Gastrocnemius medialis (tissue), 4 donors: ENCODE measurements at regions not wholly inside any gene's neighbourhood (a gene's known extent, or its start where the extent isn't known, plus 50 kb on each side); places are given as distances from the start of the nearest gene placed in this dataset.

Experiments
- ATAC-seq, 2 donors: fragments of 150-250 bp; one replicate each; pipeline ENCODE4 v1.9.1; 2016
- DNase-seq, 2 donors: peaks; one replicate each; pipeline ENCODE4 v3.0.0-alpha.2; 2019
- H3K27ac ChIP-seq, 4 donors: fragments of 200-600 bp; sonication (generic); 1 replicate in 1 of 4; 2 replicates in 3 of 4; pipeline ENCODE4 v1.5.1; 2016 to 2018; ENCODE audit warnings: mild to moderate bottlenecking in 2 of 4, moderate library complexity in 1 of 4
- H3K27me3 ChIP-seq, 3 donors: fragments of 200-600 bp; sonication (generic) in 2 of 3; 1 replicate in 1 of 3; 2 replicates in 2 of 3; pipeline versions ENCODE4 v1.5.1 to v1.6.0; 2016 to 2019; ENCODE audit warnings: mild to moderate bottlenecking in 1 of 3, moderate library complexity in 1 of 3
- H3K36me3 ChIP-seq, 2 donors: fragments of 200-600 bp; sonication (generic) in 1 of 2; one replicate each; pipeline ENCODE4 v1.5.1; 2017 to 2018
- H3K4me1 ChIP-seq, 2 donors: fragments of 200-600 bp; sonication (generic) in 1 of 2; one replicate each; pipeline ENCODE4 v1.5.1; 2016 to 2017; ENCODE audit warnings: mild to moderate bottlenecking in 2 of 2
- H3K4me3 ChIP-seq, 4 donors: fragments of 200-600 bp; sonication (generic) in 3 of 4; 1 replicate in 1 of 4; 2 replicates in 3 of 4; pipeline ENCODE4 v1.5.1; 2016 to 2019; ENCODE audit warnings: mild to moderate bottlenecking in 2 of 4
- H3K9me3 ChIP-seq, 3 donors: fragments of 200-600 bp; sonication (generic) in 2 of 3; 1 replicate in 1 of 3; 2 replicates in 2 of 3; pipeline ENCODE4 v1.5.1; 2016 to 2019
- POLR2A ChIP-seq, 2 donors: fragments of 450-650 bp; IDR thresholded peaks; one replicate each; pipeline ENCODE4 v1.6.1; 2017; ENCODE audit warnings: antibody characterized with exemption in 2 of 2, mild to moderate bottlenecking in 2 of 2, moderate library complexity in 2 of 2
- in situ Hi-C, 4 donors: fragments of 200-750 bp; cut with MboI; loops; one replicate each; pipeline versions ENCODE4 v1.15.0 to v1.8.0; 2017; ENCODE audit warnings: low sequenced_read_pairs in 4 of 4
- intact Hi-C: fragments of 100-400 bp; cut with DNase I; formaldehyde crosslinking; loops from one replicate; pipeline ENCODE4 v1.15.1; 2023; ENCODE audit warnings: low total_unique reads
- TF ChIP-seq, protein P1 (sequence below), 5 experiments: fragments of 450-650 bp in 3 of 5; fragments of 200-600 bp in 2 of 5; sonication (generic) in 2 of 5; IDR thresholded peaks in 4 of 5; conservative IDR thresholded peaks in 1 of 5; 1 replicate in 4 of 5; 2 replicates in 1 of 5; pipeline ENCODE4 v1.5.1; 2016 to 2019; ENCODE audit warnings: antibody characterized with exemption in 5 of 5, mild to moderate bottlenecking in 3 of 5, moderate library complexity in 3 of 5

GRCh38 chr1:244224487-244225430, 173.7 kb downstream of the ZBTB18 start:
- intact Hi-C loops (no loop called here), in situ Hi-C loops (loop anchor here in 1 of 4 donors (25.0 kb wide), 1 partner anchor 162 kb away; the partner anchor contains the start of gene ZBTB18)
- Histone ChIP-seq H3K4me1 (no peaks in the 10 kb centered on the region), H3K4me3 (no peak overlapping the region), H3K9me3 (no peaks in the 10 kb centered on the region), H3K27me3 (no peaks in the 10 kb centered on the region), H3K27ac (no peak overlapping the region), H3K36me3 (no peaks in the 10 kb centered on the region)
- ATAC-seq, result peak in 1 of 2 donors; percentile 60
- peak; percentile 14 to 35 for DNase-seq
- TF ChIP-seq POLR2A (IDR thresholded peaks at IDR 0.05), result no peak
- TF ChIP-seq, protein P1, sequence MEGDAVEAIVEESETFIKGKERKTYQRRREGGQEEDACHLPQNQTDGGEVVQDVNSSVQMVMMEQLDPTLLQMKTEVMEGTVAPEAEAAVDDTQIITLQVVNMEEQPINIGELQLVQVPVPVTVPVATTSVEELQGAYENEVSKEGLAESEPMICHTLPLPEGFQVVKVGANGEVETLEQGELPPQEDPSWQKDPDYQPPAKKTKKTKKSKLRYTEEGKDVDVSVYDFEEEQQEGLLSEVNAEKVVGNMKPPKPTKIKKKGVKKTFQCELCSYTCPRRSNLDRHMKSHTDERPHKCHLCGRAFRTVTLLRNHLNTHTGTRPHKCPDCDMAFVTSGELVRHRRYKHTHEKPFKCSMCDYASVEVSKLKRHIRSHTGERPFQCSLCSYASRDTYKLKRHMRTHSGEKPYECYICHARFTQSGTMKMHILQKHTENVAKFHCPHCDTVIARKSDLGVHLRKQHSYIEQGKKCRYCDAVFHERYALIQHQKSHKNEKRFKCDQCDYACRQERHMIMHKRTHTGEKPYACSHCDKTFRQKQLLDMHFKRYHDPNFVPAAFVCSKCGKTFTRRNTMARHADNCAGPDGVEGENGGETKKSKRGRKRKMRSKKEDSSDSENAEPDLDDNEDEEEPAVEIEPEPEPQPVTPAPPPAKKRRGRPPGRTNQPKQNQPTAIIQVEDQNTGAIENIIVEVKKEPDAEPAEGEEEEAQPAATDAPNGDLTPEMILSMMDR (IDR thresholded peaks at IDR 0.05 in 4 of 5, conservative IDR thresholded peaks at IDR 0.05 in 1 of 5), result no peak

DNA sequence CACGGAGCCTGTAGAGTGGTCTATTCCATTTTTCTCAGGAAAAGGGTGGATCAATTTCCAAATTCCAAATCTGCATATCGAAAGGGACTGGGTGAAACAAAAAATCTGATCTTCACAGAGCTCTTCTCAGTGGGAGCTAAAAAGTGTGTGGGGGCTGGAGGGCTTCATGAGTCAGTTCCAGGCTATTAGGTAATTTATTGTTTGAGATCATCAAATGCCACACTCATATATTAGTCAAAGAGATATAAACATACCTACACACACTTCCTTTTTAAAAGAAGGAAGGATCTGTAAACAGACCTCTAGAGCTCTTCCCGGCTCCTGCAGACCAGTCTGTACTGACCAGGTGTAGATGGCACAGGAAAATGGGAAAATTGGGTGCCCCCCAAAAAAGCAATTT, 175.4 kb downstream of the ZBTB18 start:
- no peak overlapping the region for H3K4me3 ChIP-seq
- TF ChIP-seq POLR2A (IDR thresholded peaks at IDR 0.05), result no peak
- TF ChIP-seq, protein P1 (IDR thresholded peaks at IDR 0.05 in 4 of 5, conservative IDR thresholded peaks at IDR 0.05 in 1 of 5), result no peak
- no peaks in the 10 kb centered on the region for H3K27me3 ChIP-seq
- ATAC-seq, result no peak
- intact Hi-C loops, result no loop called here
- no peaks in the 10 kb centered on the region for H3K9me3 ChIP-seq
- no peak for DNase-seq
- H3K4me1 ChIP-seq, result peaks cover 4 to 10% of the 10 kb centered on the region in 2 donors
- in situ Hi-C loops, result loop anchor here in 1 of 4 donors (25.0 kb wide), 1 partner anchor 164 kb away; the partner anchor contains the start of gene ZBTB18
- H3K27ac ChIP-seq, result no peak overlapping the region
- no peaks in the 10 kb centered on the region for H3K36me3 ChIP-seq

- peak overlapping the region; percentile 85 to 94 (median 92) for H3K27ac ChIP-seq
- intact Hi-C loops, result loop anchor here (5.0 to 10.0 kb wide), 3 partner anchors 42 to 976 kb away; partner anchors contain the start of genes CEP170 and SDCCAG8
- in situ Hi-C loops, result loop anchor here in 1 of 4 donors (25.0 kb wide), 1 partner anchor 168 kb away; the partner anchor contains the start of gene ZBTB18
Measured at GRCh38 chr1:244230470-244230869, 179.4 kb downstream of the ZBTB18 start.

GRCh38 chr1:244231193-244231571, 180.1 kb downstream of the ZBTB18 start:
- intact Hi-C loops, result loop anchor here (1.0 to 10.0 kb wide), 5 partner anchors 17 to 976 kb away; partner anchors contain the start of genes CEP170 and SDCCAG8
- in situ Hi-C loops, result loop anchor here in 1 of 4 donors (25.0 kb wide), 1 partner anchor 169 kb away; the partner anchor contains the start of gene ZBTB18
- peaks cover 15 to 23% of the 10 kb centered on the region in 2 donors for H3K4me1 ChIP-seq
- peak overlapping the region; percentile 85 to 94 (median 92) for H3K27ac ChIP-seq
- peak; percentile 79 to 80 for ATAC-seq
- H3K27me3 ChIP-seq, result no peaks in the 10 kb centered on the region
- H3K9me3 ChIP-seq, result no peaks in the 10 kb centered on the region
- H3K36me3 ChIP-seq, result no peaks in the 10 kb centered on the region
- peak overlapping the region; percentile 38 to 56 (median 52) for H3K4me3 ChIP-seq
- TF ChIP-seq, protein P1 (IDR thresholded peaks at IDR 0.05 in 4 of 5, conservative IDR thresholded peaks at IDR 0.05 in 1 of 5), result no peak
- no peak for TF ChIP-seq POLR2A (IDR thresholded peaks at IDR 0.05)
- peak; percentile 73 to 89 for DNase-seq

More at GRCh38 chr1:244230470-244230869, 179.4 kb downstream of the ZBTB18 start:
- Histone ChIP-seq H3K4me1 (peaks cover 15 to 23% of the 10 kb centered on the region in 2 donors), H3K4me3 (no peak overlapping the region), H3K36me3 (no peaks in the 10 kb centered on the region), H3K27me3 (no peaks in the 10 kb centered on the region), H3K9me3 (no peaks in the 10 kb centered on the region)
- TF ChIP-seq, protein P1 (IDR thresholded peaks at IDR 0.05 in 4 of 5, conservative IDR thresholded peaks at IDR 0.05 in 1 of 5), result no peak
- no peak for TF ChIP-seq POLR2A (IDR thresholded peaks at IDR 0.05)
- ATAC-seq, result no peak
- DNase-seq, result no peak
